OCI-LY3 (cell line): ENCODE measurements at regions not wholly inside any gene's neighbourhood (a gene's known extent, or its start where the extent isn't known, plus 50 kb on each side); places are given as distances from the start of the nearest gene placed in this dataset.
A peak's percentile ranks its signal among the peaks of the same experiment; 100 is the strongest.

ENCODE experiments used
- H2AFZ ChIP-seq: fragments of 200-600, 300-600 bp; shearing (Covaris generic); 2 replicates; pipeline ENCODE4 v1.6.0; 2014; ENCODE audit warnings: antibody characterized with exemption, low read depth, low read length
- H3K27ac ChIP-seq: fragments of 200-600, 300-600 bp; sonication (generic); 2 replicates; pipeline ENCODE4 v1.5.1; 2014; ENCODE audit warnings: mild to moderate bottlenecking, low read length, moderate library complexity, mixed read lengths
- H3K27me3 ChIP-seq: fragments of 200-600, 300-600 bp; sonication (generic); 2 replicates; pipeline ENCODE4 v1.6.1; 2014; ENCODE audit warnings: low read depth, low read length, mixed read lengths
- H3K36me3 ChIP-seq: fragments of 200-600, 300-600 bp; sonication (generic); replicated peaks from 2 replicates; pipeline ENCODE3; 2014; ENCODE audit warnings: low read depth, low read length, mixed read lengths
- H3K4me1 ChIP-seq: fragments of 300-600, 200-600 bp; sonication (generic); 2 replicates; pipeline ENCODE4 v1.6.1; 2014; ENCODE audit warnings: low read length, mixed read lengths
- H3K4me2 ChIP-seq: fragments of 200-600, 300-600 bp; sonication (generic); 2 replicates; pipeline ENCODE4 v1.6.1; 2014; ENCODE audit warnings: low read length, mixed read lengths
- H3K4me3 ChIP-seq: fragments of 300-600, 200-600 bp; sonication (generic); 2 replicates; pipeline ENCODE4 v1.5.1; 2014; ENCODE audit warnings: antibody characterized with exemption, mild to moderate bottlenecking, low read length, moderate library complexity
- H3K79me2 ChIP-seq: fragments of 300-600, 200-600 bp; shearing (Covaris generic); 2 replicates; pipeline ENCODE4 v1.6.1; 2014; ENCODE audit warnings: mild to moderate bottlenecking, low read length, mixed read lengths
- H3K9ac ChIP-seq: fragments of 300-600, 200-600 bp; shearing (Covaris generic); 2 replicates; pipeline ENCODE4 v1.6.0; 2014; ENCODE audit warnings: mild to moderate bottlenecking, low read length, moderate library complexity
- H3K9me3 ChIP-seq: fragments of 200-600, 300-600 bp; shearing (Covaris generic); 2 replicates; pipeline ENCODE4 v1.6.1; 2014; ENCODE audit warnings: low read length, mixed read lengths; ENCODE audit not compliant: insufficient read depth
- H4K20me1 ChIP-seq: fragments of 200-600, 300-600 bp; sonication (generic); 2 replicates; pipeline ENCODE4 v1.6.1; 2016; ENCODE audit warnings: low read length, mixed read lengths; ENCODE audit not compliant: insufficient read depth
- EZH2phosphoT487 ChIP-seq: fragments of 200-600 bp; shearing (Covaris generic); IDR thresholded peaks from 2 replicates; pipeline ENCODE4 v1.6.1; 2018; ENCODE audit warnings: antibody characterized with exemption, mixed run types, low read depth
- TF ChIP-seq, protein P1 (sequence below): fragments of 200-600, 300-600 bp; sonication (generic); IDR thresholded peaks from 2 replicates; pipeline ENCODE4 v1.5.1; 2014; ENCODE audit warnings: antibody characterized with exemption, low read length, low read depth

- Histone ChIP-seq H3K4me1 (peaks cover 8% of the 10 kb centered on the region), H4K20me1 (no peaks in the 10 kb centered on the region), H3K9me3 (peaks cover 25% of the 10 kb centered on the region), H3K27me3 (no peaks in the 10 kb centered on the region), H3K4me3 (no peak overlapping the region), H2AFZ (no peak overlapping the region), H3K9ac (no peak overlapping the region), H3K79me2 (no peaks in the 10 kb centered on the region), H3K27ac (no peak overlapping the region), H3K36me3 (peaks cover 4% of the 10 kb centered on the region), H3K4me2 (no peak overlapping the region)
- TF ChIP-seq, protein P1, sequence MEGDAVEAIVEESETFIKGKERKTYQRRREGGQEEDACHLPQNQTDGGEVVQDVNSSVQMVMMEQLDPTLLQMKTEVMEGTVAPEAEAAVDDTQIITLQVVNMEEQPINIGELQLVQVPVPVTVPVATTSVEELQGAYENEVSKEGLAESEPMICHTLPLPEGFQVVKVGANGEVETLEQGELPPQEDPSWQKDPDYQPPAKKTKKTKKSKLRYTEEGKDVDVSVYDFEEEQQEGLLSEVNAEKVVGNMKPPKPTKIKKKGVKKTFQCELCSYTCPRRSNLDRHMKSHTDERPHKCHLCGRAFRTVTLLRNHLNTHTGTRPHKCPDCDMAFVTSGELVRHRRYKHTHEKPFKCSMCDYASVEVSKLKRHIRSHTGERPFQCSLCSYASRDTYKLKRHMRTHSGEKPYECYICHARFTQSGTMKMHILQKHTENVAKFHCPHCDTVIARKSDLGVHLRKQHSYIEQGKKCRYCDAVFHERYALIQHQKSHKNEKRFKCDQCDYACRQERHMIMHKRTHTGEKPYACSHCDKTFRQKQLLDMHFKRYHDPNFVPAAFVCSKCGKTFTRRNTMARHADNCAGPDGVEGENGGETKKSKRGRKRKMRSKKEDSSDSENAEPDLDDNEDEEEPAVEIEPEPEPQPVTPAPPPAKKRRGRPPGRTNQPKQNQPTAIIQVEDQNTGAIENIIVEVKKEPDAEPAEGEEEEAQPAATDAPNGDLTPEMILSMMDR, result peak; percentile 53
- no peak for TF ChIP-seq EZH2phosphoT487
Measured at GRCh38 chr18:56358608-56359280, 279.6 kb downstream of the TXNL1 start.

GRCh38 chr18:56353663-56354260, 284.6 kb downstream of the TXNL1 start:
- no peaks in the 10 kb centered on the region for H3K27me3 ChIP-seq

GRCh38 chr18:56351911-56352500, 286.4 kb downstream of the TXNL1 start:
- H3K36me3 ChIP-seq, result peaks cover 5% of the 10 kb centered on the region
- H3K27me3 ChIP-seq, result no peaks in the 10 kb centered on the region
- peaks cover 14% of the 10 kb centered on the region for H3K9me3 ChIP-seq
- H3K4me3 ChIP-seq, result no peak overlapping the region
- no peaks in the 10 kb centered on the region for H4K20me1 ChIP-seq
- no peaks in the 10 kb centered on the region for H3K79me2 ChIP-seq
- no peak overlapping the region for H3K4me2 ChIP-seq
- TF ChIP-seq EZH2phosphoT487, result no peak
- TF ChIP-seq, protein P1, result no peak
- no peak overlapping the region for H3K27ac ChIP-seq
- no peaks in the 10 kb centered on the region for H3K4me1 ChIP-seq
- H3K9ac ChIP-seq, result no peak overlapping the region
- H2AFZ ChIP-seq, result no peak overlapping the region

More at GRCh38 chr18:56353663-56354260, 284.6 kb downstream of the TXNL1 start:
- no peak for TF ChIP-seq EZH2phosphoT487
- TF ChIP-seq, protein P1, result no peak
- H3K4me2 ChIP-seq, result no peak overlapping the region
- H3K9me3 ChIP-seq, result peaks cover 12% of the 10 kb centered on the region
- no peak overlapping the region for H2AFZ ChIP-seq
- H4K20me1 ChIP-seq, result no peaks in the 10 kb centered on the region
- H3K4me1 ChIP-seq, result peaks cover 2% of the 10 kb centered on the region
- peaks cover 5% of the 10 kb centered on the region for H3K36me3 ChIP-seq
- H3K4me3 ChIP-seq, result no peak overlapping the region
- H3K9ac ChIP-seq, result no peak overlapping the region
- no peaks in the 10 kb centered on the region for H3K79me2 ChIP-seq
- no peak overlapping the region for H3K27ac ChIP-seq

- peaks cover 19% of the 10 kb centered on the region for H3K9me3 ChIP-seq
- no peak overlapping the region for H3K27ac ChIP-seq
- H3K79me2 ChIP-seq, result no peaks in the 10 kb centered on the region
- H3K4me2 ChIP-seq, result no peak overlapping the region
- H3K27me3 ChIP-seq, result no peaks in the 10 kb centered on the region
- no peak overlapping the region for H3K4me3 ChIP-seq
- TF ChIP-seq, protein P1, result no peak
- TF ChIP-seq EZH2phosphoT487, result no peak
- H2AFZ ChIP-seq, result no peak overlapping the region
- no peak overlapping the region for H3K9ac ChIP-seq
- H4K20me1 ChIP-seq, result no peaks in the 10 kb centered on the region
- peaks cover 26% of the 10 kb centered on the region for H3K4me1 ChIP-seq
- peaks cover 24% of the 10 kb centered on the region for H3K36me3 ChIP-seq
Measured at GRCh38 chr18:56337507-56337906, 300.9 kb downstream of the TXNL1 start.
